Muscle of back (tissue), 3 donors: ENCODE measurements at regions not wholly inside any gene's neighbourhood (a gene's known extent, or its start where the extent isn't known, plus 50 kb on each side); places are given as distances from the start of the nearest gene placed in this dataset.

Experiments used
- DNase-seq, 3 donors: peaks; one replicate each; pipeline versions ENCODE4 v3.0.0 to v3.0.0-alpha.2; 2013

- no peak for DNase-seq
Measured at GRCh38 chr1:5427026-5427613, 565.1 kb downstream of the NPHP4 start.

- DNase-seq, result no peak
Measured at GRCh38 chr1:5424802-5425703, 567.2 kb downstream of the NPHP4 start.

GRCh38 chr1:5423109-5423508 lies 569.1 kb downstream of the NPHP4 start:
- peak in 2 of 3 donors; percentile 6 to 8 for DNase-seq

GRCh38 chr1:5419501-5419900 lies 572.7 kb downstream of the NPHP4 start:
- DNase-seq, result no peak

- DNase-seq, result no peak
Measured at GRCh38 chr1:5416518-5416917, 575.7 kb downstream of the NPHP4 start.

DNA sequence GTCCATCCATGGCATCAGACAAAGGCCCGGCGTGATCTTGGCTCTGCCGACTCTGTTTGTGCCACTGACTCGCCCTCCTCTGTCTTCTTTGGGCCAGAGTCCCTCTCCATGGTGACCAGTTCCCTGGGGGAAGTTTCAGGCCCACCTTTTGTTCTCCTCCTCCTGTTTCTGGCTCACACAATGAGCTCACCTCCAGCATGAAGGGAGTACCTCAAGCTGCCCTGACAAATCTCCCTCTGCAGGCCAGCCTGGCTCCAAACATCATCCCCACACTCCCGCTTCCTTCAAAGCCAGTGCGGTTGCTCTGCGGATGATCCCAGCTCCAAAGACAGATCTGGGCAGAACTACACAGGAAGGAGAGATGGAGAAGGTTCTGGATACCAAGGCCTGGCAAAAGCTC lies 576.6 kb downstream of the NPHP4 start:
- DNase-seq, result no peak

DNA sequence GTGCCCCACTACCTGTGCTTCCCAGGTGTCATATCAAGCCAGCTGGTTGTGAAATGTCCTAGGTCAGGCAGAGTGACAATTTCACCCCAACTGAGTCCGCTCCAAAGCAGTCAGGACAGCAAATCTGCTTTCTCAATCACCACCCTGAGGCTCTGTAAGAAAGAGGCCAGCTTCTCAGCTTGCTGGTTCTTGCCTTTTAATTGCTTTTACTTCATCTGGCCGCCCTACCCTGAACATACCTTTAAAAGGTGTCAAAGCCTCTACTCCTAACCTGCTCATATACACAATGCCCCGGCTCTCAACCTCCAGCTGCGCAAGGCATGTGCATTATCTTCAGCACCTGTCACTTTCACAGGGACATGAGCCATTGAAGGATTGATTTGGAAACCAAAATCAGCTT lies 581.6 kb downstream of the NPHP4 start:
- no peak for DNase-seq

DNA sequence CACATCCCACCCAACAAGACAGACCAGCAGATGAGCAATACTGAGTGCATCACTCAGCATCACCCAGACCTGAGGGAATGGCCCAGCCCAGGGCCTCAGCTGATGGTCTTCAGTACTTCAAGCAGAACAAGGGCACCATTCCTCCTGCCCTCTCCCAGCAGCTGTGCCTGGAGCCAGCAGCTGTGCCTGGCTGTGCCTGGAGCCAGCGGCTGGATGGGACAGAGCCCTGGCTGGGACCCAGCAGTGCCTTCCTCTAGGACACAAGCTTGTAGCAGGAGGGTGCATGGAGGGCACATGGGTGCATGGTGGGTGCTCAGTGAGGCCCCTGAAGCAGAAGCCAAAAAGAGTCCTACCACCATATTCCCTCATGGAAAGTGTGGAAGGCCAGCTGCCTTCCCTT lies 583.8 kb downstream of the NPHP4 start:
- DNase-seq, result peak in 1 of 3 donors; percentile 9

DNA sequence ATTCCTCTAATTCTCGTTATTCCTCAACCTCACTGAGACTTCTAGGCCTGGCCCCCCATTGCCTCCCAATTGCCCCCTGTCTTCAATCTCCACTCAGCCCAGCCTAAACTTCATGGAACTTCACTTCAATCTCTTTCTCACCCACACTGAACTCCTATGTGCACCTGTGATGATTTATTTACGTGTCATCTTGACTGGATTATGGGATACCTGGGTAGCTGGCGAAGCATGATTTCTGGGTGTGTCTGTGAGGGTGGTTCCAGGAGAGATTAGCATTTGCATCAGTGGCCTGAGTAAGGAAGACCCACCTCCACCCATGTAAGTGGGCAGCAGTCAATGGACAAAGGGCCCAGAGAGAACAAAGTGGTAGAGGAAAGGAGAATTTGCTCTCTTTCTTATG lies 587.0 kb downstream of the NPHP4 start:
- no peak for DNase-seq

GRCh38 chr1:5404412-5405203 lies 587.6 kb downstream of the NPHP4 start:
- no peak for DNase-seq

DNA sequence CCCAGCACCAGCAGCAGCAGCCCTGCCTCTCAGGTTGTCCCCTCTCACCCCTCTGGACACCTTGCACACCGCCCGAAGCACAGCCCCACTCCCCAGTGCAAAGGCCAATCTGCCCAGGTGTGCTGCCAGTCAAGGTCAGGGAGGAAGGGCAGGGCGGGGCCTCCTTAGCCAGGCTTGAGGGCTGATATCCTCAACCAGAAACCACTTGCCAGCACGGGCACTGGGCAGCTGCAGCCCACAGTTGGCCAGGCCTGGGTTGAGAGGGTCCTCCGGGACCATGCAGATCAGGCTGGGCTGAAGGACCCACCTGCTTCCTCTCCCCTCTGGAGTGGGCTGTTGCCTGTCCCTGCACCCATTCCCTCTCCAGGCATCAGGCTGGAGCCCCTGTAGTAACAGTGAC lies 588.3 kb downstream of the NPHP4 start:
- no peak for DNase-seq

GRCh38 chr1:5402618-5403017 lies 589.6 kb downstream of the NPHP4 start:
- no peak for DNase-seq

DNA sequence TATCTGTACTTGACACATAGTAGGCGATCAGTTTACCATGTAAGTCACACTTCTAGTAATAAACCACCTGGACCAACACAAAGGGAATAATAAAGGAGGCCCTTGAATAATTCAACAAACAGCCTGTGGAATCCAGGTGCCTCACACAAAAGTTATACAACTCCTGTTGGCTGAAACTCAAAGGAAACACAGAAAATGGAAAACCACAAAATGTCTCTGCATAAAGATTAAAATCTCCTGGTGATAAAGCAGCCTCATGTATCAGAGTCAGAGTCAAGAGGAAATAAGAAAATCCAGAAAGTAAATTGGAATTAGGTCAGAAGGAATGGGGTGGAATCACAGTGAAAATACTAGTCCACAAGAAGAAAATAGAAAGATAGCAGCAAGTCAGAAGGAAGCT lies 592.5 kb downstream of the NPHP4 start:
- no peak for DNase-seq

- no peak for DNase-seq
Measured at GRCh38 chr1:5396593-5396992, 595.6 kb downstream of the NPHP4 start.

- DNase-seq, result no peak
Measured at GRCh38 chr1:5394111-5394510, 598.1 kb downstream of the NPHP4 start.

DNA sequence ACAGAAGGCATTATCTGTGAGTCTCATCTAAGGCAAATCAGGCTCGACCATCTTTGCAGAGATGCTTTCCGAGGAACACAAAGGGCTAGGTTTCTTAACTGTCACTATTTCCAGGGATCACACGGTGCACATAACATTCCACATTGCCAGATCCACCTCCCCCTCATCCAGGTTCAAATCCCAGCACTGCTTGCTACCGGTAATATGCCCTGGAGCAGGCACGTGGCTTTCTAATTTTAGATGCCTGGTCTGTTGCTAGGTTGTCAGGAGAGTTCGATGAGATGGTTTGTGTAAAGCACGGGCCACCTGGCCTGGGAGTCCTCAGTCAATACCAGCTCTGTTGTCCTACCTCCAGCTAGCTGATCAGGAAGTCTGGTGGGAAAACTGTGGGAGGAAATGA lies 598.6 kb downstream of the NPHP4 start:
- DNase-seq, result no peak

GRCh38 chr1:5393146-5393545 lies 599.1 kb downstream of the NPHP4 start:
- no peak for DNase-seq

- no peak for DNase-seq
Measured at GRCh38 chr1:5391725-5392124, 600.5 kb downstream of the NPHP4 start.

- no peak for DNase-seq
Measured at GRCh38 chr1:5390504-5390903, 601.7 kb downstream of the NPHP4 start.

GRCh38 chr1:5389101-5389885 lies 602.9 kb downstream of the NPHP4 start:
- no peak for DNase-seq

- no peak for DNase-seq
Measured at GRCh38 chr1:5388622-5389021, 603.6 kb downstream of the NPHP4 start.

DNA sequence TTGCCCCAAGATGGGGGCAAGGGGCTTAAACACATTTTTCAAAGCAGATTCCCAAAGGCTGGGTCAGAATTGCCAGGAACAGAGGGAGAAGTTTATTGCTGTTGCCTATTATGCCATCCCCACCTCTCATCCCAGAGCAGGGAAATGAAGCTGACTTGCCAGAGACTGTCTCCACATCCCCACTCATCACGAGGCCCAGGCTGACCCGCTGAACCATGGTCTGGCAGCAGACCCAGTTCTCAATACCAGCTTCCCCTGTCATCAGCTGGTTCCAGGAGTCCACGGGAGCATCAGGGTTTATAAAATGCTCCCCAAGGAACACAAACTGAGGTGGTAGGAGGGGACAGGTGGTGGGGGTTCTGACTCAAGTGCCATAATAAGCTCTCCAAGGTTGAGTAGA lies 605.9 kb downstream of the NPHP4 start:
- DNase-seq, result no peak
